ENCODE measurements at regions not wholly inside any gene's neighbourhood (a gene's known extent, or its start where the extent isn't known, plus 50 kb on each side); places are given as distances from the start of the nearest gene placed in this dataset.
"Not testable (repeated sequence)": the region's sequence is repeated elsewhere in the genome, so short reads cannot be mapped to it uniquely, and the experiment has no call there.

DNA sequence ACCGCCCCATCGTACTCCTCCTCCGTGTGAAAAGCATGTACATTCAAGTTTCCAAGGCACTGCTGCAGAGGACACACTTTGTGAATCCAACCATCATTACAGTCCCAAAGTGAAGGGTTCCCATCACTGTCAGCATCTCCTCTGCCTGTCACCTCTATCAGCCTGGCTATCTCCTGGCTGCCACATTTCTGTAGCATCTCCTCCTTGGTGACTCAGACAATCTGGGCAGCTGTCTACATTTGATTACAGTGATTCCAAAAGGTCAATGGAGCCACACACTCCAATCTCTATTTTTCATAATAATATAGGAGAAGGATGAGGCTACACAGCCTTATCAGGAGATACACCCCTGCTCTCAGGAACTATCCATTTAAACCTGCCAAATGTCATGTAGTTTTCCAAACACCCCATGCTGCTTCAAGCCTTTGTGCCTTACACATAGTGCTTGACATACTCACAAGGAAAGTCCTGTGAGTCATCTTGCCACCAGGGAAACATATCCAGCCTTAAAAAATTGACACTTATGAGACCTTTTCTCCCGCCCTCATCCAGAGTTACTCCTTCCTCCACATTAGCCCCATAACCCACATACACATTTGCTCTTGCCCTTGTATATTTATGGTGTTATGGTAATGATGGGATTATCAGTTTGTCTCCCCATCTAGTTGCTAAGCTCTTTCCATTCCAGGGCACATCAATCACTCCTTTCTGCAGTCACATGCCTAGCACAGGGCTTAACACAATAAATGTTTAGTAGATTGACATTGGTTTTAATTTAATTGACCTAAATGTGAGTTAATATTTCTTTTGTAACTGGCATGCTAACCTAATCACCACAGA is 250.1 kb upstream of the CDH5 start:
- DNase-seq (ENCODE audit: low read depth): no peak

GRCh38 chr16:66115373-66115772 is 251.1 kb upstream of the CDH5 start:
- DNase-seq (ENCODE audit: low read depth): no peak

DNA sequence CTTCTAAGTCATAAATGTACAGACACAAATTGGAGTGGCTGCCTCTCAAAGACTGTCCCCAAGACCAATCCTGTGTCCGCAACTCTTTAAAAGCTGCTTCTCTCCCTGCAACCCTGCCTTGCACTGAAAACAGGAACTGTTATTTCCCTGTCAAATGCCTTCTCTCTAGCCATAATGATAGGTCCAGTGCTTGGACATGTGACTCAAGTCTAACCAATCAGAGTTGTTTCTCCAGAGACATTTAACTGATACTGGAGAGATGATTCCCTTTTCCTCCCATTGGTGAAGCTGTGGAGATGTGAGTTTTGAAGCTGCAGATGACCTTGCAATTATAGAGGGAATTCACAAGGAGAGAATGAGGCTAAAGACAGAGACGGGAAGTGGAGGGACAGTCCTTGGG is 253.3 kb upstream of the CDH5 start:
- no peak for DNase-seq (ENCODE audit: low read depth)

DNA sequence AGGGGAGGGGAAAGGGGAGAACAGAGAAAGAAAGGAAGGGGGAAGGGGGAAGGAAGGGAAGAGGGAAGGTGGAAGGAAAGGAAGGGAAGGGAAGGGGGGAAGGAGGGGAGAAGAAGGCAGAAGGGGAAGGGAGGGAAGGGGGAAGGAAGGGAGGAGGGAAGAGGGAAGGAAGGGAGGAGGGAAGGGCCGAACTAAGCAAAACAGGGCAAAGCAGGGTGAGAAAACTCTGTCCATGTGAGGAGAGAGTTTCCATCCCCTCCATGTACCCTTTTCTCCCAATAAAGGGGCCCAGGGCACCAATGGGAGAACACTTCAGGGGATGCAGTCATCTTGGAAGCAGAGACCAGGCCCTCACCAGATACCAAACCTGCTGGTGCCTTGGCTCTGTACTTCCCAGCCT is 256.8 kb upstream of the CDH5 start:
- DNase-seq (ENCODE audit: low read depth): no peak

DNA sequence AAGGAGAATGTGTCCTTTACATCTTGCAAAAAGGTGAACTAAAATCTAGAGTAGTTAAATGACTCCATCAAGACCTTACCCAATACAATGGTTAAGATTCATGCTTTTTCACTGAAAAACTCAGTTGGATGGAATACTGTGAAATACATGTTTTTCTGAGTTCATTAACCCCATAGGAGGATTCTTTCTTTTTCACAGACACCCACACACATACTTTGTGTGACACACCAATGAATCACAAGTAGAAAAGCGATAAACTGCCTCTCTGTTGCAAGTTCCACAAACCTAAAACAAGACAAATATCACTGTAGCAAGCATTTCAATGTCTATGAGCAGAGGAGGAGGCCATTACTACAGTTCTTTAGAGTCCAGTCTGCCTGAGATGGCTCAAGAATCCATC is 258.8 kb upstream of the CDH5 start:
- DNase-seq (ENCODE audit: low read depth): no peak

GRCh38 chr16:66103211-66103610 is 263.3 kb upstream of the CDH5 start:
- DNase-seq (ENCODE audit: low read depth): no peak

- DNase-seq (ENCODE audit: low read depth): no peak
These were observed 267.2 kb upstream of the CDH5 start for GRCh38 chr16:66099306-66099705.

DNA sequence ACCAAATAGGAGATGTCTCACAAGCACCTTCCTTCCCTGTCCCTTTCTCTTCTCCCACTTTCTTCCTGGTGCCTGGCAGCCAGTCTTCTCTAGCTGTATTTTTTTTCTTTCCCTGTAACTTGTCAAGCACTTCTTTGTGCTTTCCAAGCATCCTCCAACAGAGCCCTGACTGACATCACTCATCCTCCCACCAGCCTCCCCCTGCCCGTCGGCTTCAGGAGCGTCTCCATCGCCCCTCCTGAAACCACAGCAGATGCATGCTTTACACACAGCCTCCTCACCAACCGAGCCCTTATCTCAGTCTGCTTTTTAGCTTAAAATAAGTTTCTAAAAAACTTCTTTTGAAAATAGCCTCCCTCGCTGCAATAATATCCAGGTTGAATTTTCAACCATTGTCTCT is 268.7 kb upstream of the CDH5 start:
- no peak for DNase-seq (ENCODE audit: low read depth)

DNA sequence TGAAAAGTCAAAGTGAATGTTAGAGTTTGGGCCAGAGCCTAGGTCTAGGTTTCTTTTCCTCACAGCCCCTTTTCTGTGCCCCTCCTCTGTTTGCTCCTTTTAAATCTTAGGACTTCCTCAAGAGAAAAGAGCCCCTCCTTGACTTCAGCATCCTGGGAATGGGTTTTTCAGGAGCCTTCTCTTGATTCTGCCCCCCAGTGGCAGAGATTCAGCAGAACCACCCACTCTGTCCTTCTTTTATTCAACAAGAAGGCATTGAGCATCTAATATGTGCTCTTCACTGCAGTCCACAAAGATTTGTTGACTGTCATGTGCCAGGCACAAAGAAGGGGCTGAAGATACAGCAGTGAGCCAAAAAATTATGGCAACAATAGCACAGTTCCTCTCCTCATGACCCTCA is 270.8 kb upstream of the CDH5 start:
- DNase-seq (ENCODE audit: low read depth): no peak

DNA sequence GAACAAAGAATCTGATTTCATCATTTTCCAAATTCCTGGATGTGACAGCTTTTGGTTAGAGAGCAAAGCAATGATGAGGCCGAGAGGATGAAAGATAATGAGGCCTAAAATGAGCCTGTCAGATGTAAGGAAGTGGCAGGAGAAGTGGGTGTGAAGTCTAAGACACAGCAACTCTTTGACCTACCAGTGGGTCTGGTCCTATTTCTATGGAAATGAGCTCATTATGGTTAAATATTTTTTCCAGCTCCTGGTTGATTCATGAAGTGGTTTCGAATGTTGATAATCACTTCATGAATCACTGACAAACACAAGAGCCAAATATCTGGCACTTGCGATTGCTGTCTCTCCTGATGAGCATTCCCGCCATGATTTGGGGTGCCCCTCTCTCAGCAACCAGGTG is 273.3 kb upstream of the CDH5 start:
- DNase-seq (ENCODE audit: low read depth): no peak

GRCh38 chr16:66091471-66091891 is 275.0 kb upstream of the CDH5 start:
- no peak for DNase-seq (ENCODE audit: low read depth)

GRCh38 chr16:66088681-66089080 is 277.8 kb upstream of the CDH5 start:
- no peak for DNase-seq (ENCODE audit: low read depth)

DNA sequence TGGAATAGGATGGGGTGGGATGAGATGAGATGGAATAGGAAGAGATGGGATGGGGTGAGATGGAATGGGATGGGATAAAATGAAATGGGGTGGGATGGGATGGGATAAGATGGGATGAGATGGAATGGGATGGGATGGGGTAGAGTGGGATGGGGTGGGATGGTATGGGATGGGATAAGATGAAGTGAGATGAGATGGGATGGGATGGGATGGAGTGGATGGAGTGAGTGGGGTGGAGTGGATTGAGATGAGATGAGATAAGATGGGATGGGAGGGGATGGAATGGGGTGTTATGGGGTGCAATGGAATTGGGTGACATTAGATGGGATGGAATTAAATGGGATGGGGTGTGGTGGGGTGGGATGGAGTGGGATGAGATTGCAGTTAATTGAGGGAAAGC is 279.2 kb upstream of the CDH5 start:
- no peak for DNase-seq (ENCODE audit: low read depth)

DNA sequence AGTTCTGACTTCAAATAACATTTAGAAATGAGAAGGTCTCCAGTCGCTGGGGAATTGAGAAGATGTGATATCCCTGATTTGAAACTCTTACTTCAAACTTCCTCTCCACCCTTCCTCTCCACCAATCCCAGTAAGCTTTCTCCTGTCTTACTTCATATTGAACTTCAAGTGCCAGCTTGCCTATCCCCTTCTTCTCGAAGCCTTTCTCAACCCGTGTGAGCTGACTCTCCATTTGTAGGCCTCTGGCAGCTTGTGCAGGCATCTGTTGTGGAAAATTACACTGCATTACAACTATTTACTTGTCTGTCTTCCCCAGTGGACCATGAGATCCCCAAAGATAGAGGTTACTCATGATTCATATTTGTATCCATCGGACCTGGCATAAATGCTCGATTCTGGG is 280.8 kb upstream of the CDH5 start:
- DNase-seq (ENCODE audit: low read depth): no peak

DNA sequence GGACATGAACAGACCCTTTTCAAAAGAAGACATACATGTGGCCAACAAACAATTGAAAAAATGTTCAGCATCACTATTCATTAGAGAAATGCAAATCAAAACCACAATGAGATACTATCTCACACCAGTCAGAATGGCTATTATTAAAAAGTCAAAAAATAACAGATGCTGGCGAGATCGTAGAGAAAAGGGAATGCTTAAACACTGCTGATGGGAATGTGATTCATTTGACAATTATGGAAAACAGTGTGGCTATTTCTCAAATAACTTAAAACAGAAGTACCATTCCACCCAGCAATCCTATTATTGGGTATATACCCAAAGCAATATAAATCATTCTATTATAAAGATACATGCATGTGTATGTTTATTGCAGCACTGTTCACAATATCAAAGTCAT is 281.8 kb upstream of the CDH5 start:
- not testable (repeated sequence) for DNase-seq (ENCODE audit: low read depth)

DNA sequence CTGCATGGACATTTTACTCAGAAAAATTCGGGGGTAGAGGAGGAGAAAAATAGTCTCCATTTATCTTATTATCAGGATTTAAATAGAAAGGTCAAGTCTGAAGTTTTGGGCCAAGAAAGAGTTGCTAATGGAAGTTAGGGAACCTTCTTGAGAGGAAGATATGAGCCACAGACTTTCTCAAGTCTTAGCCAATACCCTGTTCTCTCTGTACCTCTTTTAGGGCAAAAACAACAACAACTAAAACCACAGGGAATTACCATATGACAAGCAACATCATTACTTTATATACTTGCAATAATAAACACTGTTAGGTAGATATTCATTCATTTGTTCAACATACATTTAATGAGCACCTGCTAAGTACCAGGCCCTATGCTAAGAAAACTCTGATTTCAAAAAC is 282.2 kb upstream of the CDH5 start:
- DNase-seq (ENCODE audit: low read depth): no peak

DNA sequence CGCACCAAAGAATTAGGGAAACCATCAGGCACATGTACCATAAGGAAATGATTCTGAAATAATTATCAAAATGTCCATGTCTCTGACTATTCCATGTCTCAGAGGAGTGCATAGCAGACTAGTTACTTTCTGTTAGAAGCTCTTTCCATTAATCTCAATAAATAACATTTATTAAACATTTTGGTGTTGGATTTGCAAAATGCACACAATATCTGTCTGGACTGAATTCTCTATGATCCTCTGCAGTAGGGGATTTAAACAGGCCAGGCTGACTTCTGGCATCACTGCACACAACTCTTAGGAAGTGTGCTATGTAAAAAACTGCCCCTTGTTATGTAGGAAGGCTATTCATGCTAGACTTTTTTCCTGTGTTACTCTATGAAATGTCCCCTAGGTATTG is 283.3 kb upstream of the CDH5 start:
- DNase-seq (ENCODE audit: low read depth): no peak

GRCh38 chr16:66082424-66082823 is 284.1 kb upstream of the CDH5 start:
- no peak for DNase-seq (ENCODE audit: low read depth)

- DNase-seq (ENCODE audit: low read depth): no peak
These were observed 284.6 kb upstream of the CDH5 start for GRCh38 chr16:66081775-66082366.

GRCh38 chr16:66079671-66080334 is 286.7 kb upstream of the CDH5 start:
- no peak for DNase-seq (ENCODE audit: low read depth)

DNA sequence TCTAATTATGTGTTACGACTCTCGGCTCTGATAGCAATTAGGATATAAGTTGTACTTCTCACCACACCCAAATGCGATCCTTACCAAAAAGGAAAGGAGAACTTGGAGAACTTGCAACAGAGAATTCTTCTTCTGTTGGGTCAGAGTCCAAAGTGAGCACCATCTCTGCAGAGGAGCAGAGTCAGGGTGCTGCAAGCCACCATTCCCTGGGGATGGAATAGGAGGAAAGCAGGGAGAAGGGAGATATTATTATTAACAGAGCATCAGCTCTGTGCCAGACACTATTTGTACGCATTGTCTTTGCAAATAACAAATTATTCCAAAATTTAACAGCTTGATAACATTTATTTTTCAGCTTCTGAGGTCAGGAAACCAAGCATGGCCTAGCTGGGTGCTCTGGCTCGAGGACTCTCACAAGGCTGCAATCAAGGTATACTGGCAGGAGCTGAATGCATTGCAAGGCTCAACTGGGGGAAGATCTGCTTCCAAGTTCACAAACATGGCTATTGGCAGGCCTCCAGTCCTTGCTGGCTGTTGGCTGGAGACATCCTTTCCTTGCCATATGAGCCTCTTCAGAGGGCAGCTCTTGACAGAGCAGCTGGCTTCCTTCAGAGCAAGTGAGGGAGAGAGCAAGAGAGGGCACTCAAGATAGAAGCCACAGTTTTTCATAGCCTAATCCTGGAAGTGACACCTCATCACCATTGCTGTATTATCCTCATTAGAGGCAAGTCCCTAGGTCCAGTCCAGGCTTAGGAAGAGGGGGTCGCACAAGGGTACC is 296.2 kb upstream of the CDH5 start:
- DNase-seq (ENCODE audit: low read depth): peak; percentile 87

GRCh38 chr16:66069587-66069986 is 296.9 kb upstream of the CDH5 start:
- peak; percentile 33 for DNase-seq (ENCODE audit: low read depth)

All from myocyte (in vitro differentiated cells).